Ishikawa (cell line): ENCODE measurements at regions not wholly inside any gene's neighbourhood (a gene's known extent, or its start where the extent isn't known, plus 50 kb on each side); places are given as distances from the start of the nearest gene placed in this dataset.

Experiments
- CEBPB ChIP-seq: IDR thresholded peaks from 2 replicates; pipeline ENCODE4 v1.6.1; 2012
- EGR1 ChIP-seq: IDR thresholded peaks from 2 replicates; pipeline ENCODE4 v1.6.1; 2012
- EP300 ChIP-seq: IDR thresholded peaks from 2 replicates; pipeline ENCODE4 v1.6.1; 2012; ENCODE audit warnings: borderline replicate concordance
- MAX ChIP-seq: IDR thresholded peaks from 2 replicates; pipeline ENCODE4 v1.6.1; 2012
- REST ChIP-seq: IDR thresholded peaks from 2 replicates; pipeline ENCODE4 v1.6.1; 2012; ENCODE audit warnings: low read depth, mild to moderate bottlenecking
- TAF1 ChIP-seq: IDR thresholded peaks from 2 replicates; pipeline ENCODE4 v1.6.1; 2012; ENCODE audit warnings: low read depth, mild to moderate bottlenecking
- YY1 ChIP-seq: IDR thresholded peaks from 2 replicates; pipeline ENCODE4 v1.6.1; 2012; ENCODE audit warnings: low read depth

- TF ChIP-seq YY1 (no peak), EGR1 (no peak), MAX (no peak), REST (no peak), CEBPB (no peak), EP300 (no peak), TAF1 (no peak)
Measured at GRCh38 chr15:95901271-95901670, 429.2 kb upstream of the NR2F2 start.
